Hepatocyte (in vitro differentiated cells): ENCODE measurements at regions not wholly inside any gene's neighbourhood (a gene's known extent, or its start where the extent isn't known, plus 50 kb on each side); places are given as distances from the start of the nearest gene placed in this dataset.

Source experiments
- DNase-seq: peaks from one replicate; pipeline ENCODE4 v3.0.0-alpha.2; 2016; ENCODE audit warnings: low spot score
- H2AFZ ChIP-seq: fragments of 200-600 bp; sonication (generic); 2 replicates; pipeline ENCODE4 v1.6.0; 2016; ENCODE audit warnings: antibody characterized with exemption, mild to moderate bottlenecking
- H3K27ac ChIP-seq: fragments of 200-600 bp; sonication (generic); 2 replicates; pipeline ENCODE4 v1.5.1; 2016; ENCODE audit warnings: mild to moderate bottlenecking
- H3K27me3 ChIP-seq: fragments of 200-600 bp; sonication (generic); 2 replicates; pipeline ENCODE4 v1.6.1; 2016
- H3K36me3 ChIP-seq: fragments of 200-600 bp; sonication (generic); replicated peaks from 2 replicates; pipeline ENCODE4 v1.5.1; 2016; ENCODE audit warnings: low read depth; ENCODE audit not compliant: insufficient read depth
- H3K4me1 ChIP-seq: fragments of 200-600 bp; sonication (generic); 2 replicates; pipeline ENCODE4 v1.5.1; 2016; ENCODE audit warnings: mild to moderate bottlenecking, moderate library complexity; ENCODE audit not compliant: insufficient read depth
- H3K4me2 ChIP-seq: fragments of 200-600 bp; sonication (generic); 2 replicates; pipeline ENCODE4 v1.6.0; 2016
- H3K4me3 ChIP-seq: fragments of 200-600 bp; sonication (generic); 2 replicates; pipeline ENCODE4 v1.5.1; 2016; ENCODE audit warnings: mild to moderate bottlenecking
- H3K79me2 ChIP-seq: fragments of 200-600 bp; sonication (generic); 2 replicates; pipeline ENCODE4 v1.6.0; 2017; ENCODE audit warnings: mild to moderate bottlenecking
- H3K9me2 ChIP-seq: fragments of 200-600 bp; sonication (generic); replicated peaks from 2 replicates; pipeline ENCODE4 v1.6.0; 2017; ENCODE audit warnings: mild to moderate bottlenecking; ENCODE audit not compliant: insufficient read depth
- H3K9me3 ChIP-seq: fragments of 200-600 bp; sonication (generic); 2 replicates; pipeline ENCODE4 v1.5.1; 2016; ENCODE audit warnings: low read depth, mild to moderate bottlenecking
- H4K20me1 ChIP-seq: fragments of 200-600 bp; sonication (generic); 2 replicates; pipeline ENCODE4 v1.6.0; 2016; ENCODE audit warnings: mild to moderate bottlenecking; ENCODE audit not compliant: insufficient read depth, poor library complexity, severe bottlenecking
- CTCF ChIP-seq: fragments of 200-600 bp; sonication (generic); IDR thresholded peaks from 2 replicates; pipeline ENCODE4 v1.5.1; 2016; ENCODE audit warnings: antibody characterized with exemption, mild to moderate bottlenecking; ENCODE audit not compliant: poor library complexity
- EZH2 ChIP-seq: fragments of 200-600 bp; sonication (generic); IDR thresholded peaks from 2 replicates; pipeline ENCODE4 v1.6.1; 2016; ENCODE audit warnings: antibody characterized with exemption, mild to moderate bottlenecking, borderline replicate concordance
- EZH2phosphoT487 ChIP-seq: fragments of 200-600 bp; sonication (generic); IDR thresholded peaks from one replicate; pipeline ENCODE4 v1.6.1; 2018; ENCODE audit warnings: antibody characterized with exemption, mild to moderate bottlenecking, low read depth, moderate library complexity; ENCODE audit not compliant: unreplicated experiment, severe bottlenecking
- WGBS: methylation state at CpG from one replicate; pipeline ENCODE4 v1.1.6; 2016; ENCODE audit warnings: low lambda C conversion rate; ENCODE audit errors: missing lambda C conversion rate; 5-methylcytosine and 5-hydroxymethylcytosine counted together

DNA sequence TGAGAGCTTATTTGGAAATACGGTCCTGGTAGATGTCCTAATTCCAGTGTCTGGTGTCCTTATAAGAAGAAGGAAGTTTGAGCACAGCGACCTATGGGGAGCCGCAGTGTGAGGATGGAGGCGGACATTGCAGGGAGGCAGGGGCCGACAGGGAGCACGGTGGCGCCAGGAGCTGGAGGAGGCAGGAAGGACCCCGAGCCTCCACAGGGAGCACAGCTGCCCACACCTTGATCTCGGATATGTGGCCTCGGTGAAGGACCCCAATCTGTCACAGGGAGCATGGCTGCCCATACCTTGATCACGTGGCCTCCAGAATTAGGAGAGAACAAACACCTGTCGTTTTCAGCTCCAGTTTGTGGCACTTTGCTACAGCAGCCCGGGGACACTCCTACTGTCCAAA, 461.6 kb upstream of the SALL3 start:
- Histone ChIP-seq H3K9me3 (no peaks in the 10 kb centered on the region), H3K4me2 (no peak overlapping the region), H4K20me1 (no peaks in the 10 kb centered on the region), H3K27me3 (no peaks in the 10 kb centered on the region), H2AFZ (no peak overlapping the region), H3K4me3 (no peak overlapping the region), H3K27ac (no peak overlapping the region), H3K4me1 (no peaks in the 10 kb centered on the region), H3K36me3 (no peaks in the 10 kb centered on the region), H3K79me2 (no peaks in the 10 kb centered on the region), H3K9me2 (no peaks in the 10 kb centered on the region)
- no peak for DNase-seq
- WGBS, result 86% methylated on average over 13 of the region's 13 CpGs
- no peak for TF ChIP-seq EZH2phosphoT487

- TF ChIP-seq EZH2phosphoT487, result no peak
- no peak for TF ChIP-seq EZH2
- no peak for TF ChIP-seq CTCF
- Histone ChIP-seq H2AFZ (no peak overlapping the region), H3K27ac (no peak overlapping the region), H3K27me3 (no peaks in the 10 kb centered on the region), H4K20me1 (no peaks in the 10 kb centered on the region), H3K79me2 (no peaks in the 10 kb centered on the region), H3K4me2 (no peak overlapping the region), H3K9me2 (no peaks in the 10 kb centered on the region), H3K36me3 (no peaks in the 10 kb centered on the region), H3K4me1 (no peaks in the 10 kb centered on the region), H3K4me3 (no peak overlapping the region), H3K9me3 (no peaks in the 10 kb centered on the region)
- 89% methylated on average over 25 of the region's 25 CpGs for WGBS
- DNase-seq, result no peak
Observed at GRCh38 chr18:78518805-78519204, 460.8 kb upstream of the SALL3 start.

- WGBS, result 83% methylated on average over 15 of the region's 15 CpGs
- no peaks in the 10 kb centered on the region for H3K27me3 ChIP-seq
- H3K79me2 ChIP-seq, result no peaks in the 10 kb centered on the region
- no peaks in the 10 kb centered on the region for H3K4me1 ChIP-seq
- H3K36me3 ChIP-seq, result no peaks in the 10 kb centered on the region
- no peaks in the 10 kb centered on the region for H4K20me1 ChIP-seq
- TF ChIP-seq EZH2phosphoT487 (no peak), EZH2 (no peak), CTCF (no peak)
- H3K4me2 ChIP-seq, result no peak overlapping the region
- no peaks in the 10 kb centered on the region for H3K9me3 ChIP-seq
- H3K4me3 ChIP-seq, result no peak overlapping the region
- H2AFZ ChIP-seq, result no peak overlapping the region
- no peaks in the 10 kb centered on the region for H3K9me2 ChIP-seq
- H3K27ac ChIP-seq, result no peak overlapping the region
- DNase-seq, result no peak
Observed at GRCh38 chr18:78519394-78520062, 460.1 kb upstream of the SALL3 start.

DNA sequence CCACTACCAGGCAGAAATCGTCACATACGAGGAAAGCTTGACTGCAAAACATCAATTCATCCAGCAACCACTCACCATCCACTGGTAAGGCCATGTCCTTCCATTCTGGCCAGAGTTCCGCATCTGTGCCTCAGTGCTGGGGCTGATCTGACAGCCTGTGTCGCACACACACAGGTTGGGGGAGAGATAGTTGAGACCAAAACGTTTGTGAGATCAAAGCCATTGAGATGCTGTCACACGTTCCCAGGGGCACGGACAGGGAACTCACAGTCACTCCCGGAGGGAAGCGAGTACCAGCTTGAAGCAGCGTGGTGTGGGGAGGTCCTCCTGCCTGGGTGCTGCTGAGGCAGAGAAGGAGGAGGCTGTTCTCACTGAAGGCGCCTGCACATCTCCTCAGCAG, 458.5 kb upstream of the SALL3 start:
- Histone ChIP-seq H2AFZ (no peak overlapping the region), H3K27me3 (no peaks in the 10 kb centered on the region), H3K9me2 (no peaks in the 10 kb centered on the region), H3K27ac (no peak overlapping the region), H3K4me1 (no peaks in the 10 kb centered on the region), H3K4me3 (no peak overlapping the region), H3K4me2 (no peak overlapping the region), H3K9me3 (no peaks in the 10 kb centered on the region), H3K36me3 (no peaks in the 10 kb centered on the region), H3K79me2 (no peaks in the 10 kb centered on the region), H4K20me1 (no peaks in the 10 kb centered on the region)
- WGBS, result 85% methylated on average over 11 of the region's 11 CpGs
- DNase-seq, result no peak
- TF ChIP-seq CTCF, result no peak
- no peak for TF ChIP-seq EZH2
- TF ChIP-seq EZH2phosphoT487, result no peak
